Stimulated activated CD8-positive, alpha-beta memory T cell treated with anti-CD3 and anti-CD28 coated beads, Interleukin-4, amount 100 ng/mL, for 48 hours (primary cell): ENCODE measurements at regions not wholly inside any gene's neighbourhood (a gene's known extent, or its start where the extent isn't known, plus 50 kb on each side); places are given as distances from the start of the nearest gene placed in this dataset.

Experiments used
- DNase-seq: peaks from one replicate; pipeline ENCODE4 v3.0.0-alpha.2; 2020

GRCh38 chr2:220300806-220301205, 673.4 kb downstream of the SLC4A3 start:
- DNase-seq, result no peak

GRCh38 chr2:220302756-220303155, 675.3 kb downstream of the SLC4A3 start:
- no peak for DNase-seq

- DNase-seq, result no peak
Measured at GRCh38 chr2:220309215-220309614, 681.8 kb downstream of the SLC4A3 start.

- DNase-seq, result no peak
Measured at GRCh38 chr2:220310451-220310861, 683.0 kb downstream of the SLC4A3 start.

- no peak for DNase-seq
Measured at GRCh38 chr2:220315098-220315823, 687.8 kb downstream of the SLC4A3 start.

- DNase-seq, result no peak
Measured at GRCh38 chr2:220318037-220318436, 690.6 kb downstream of the SLC4A3 start.

GRCh38 chr2:220318508-220318907, 691.1 kb downstream of the SLC4A3 start:
- no peak for DNase-seq

- DNase-seq, result no peak
Measured at GRCh38 chr2:220320326-220320725, 692.9 kb downstream of the SLC4A3 start.

- no peak for DNase-seq
Measured at GRCh38 chr2:220332886-220333285, 705.5 kb downstream of the SLC4A3 start.

GRCh38 chr2:220334210-220334609, 706.8 kb downstream of the SLC4A3 start:
- DNase-seq, result no peak

GRCh38 chr2:220334871-220335590, 707.6 kb downstream of the SLC4A3 start:
- DNase-seq, result no peak

- no peak for DNase-seq
Measured at GRCh38 chr2:220335591-220335915, 708.1 kb downstream of the SLC4A3 start.

GRCh38 chr2:220336771-220337170, 709.3 kb downstream of the SLC4A3 start:
- no peak for DNase-seq

GRCh38 chr2:220337611-220338440, 710.4 kb downstream of the SLC4A3 start:
- no peak for DNase-seq

GRCh38 chr2:220341014-220341413, 713.6 kb downstream of the SLC4A3 start:
- DNase-seq, result no peak

- DNase-seq, result no peak
Measured at GRCh38 chr2:220346919-220347318, 719.5 kb downstream of the SLC4A3 start.

- DNase-seq, result no peak
Measured at GRCh38 chr2:220347626-220348025, 720.2 kb downstream of the SLC4A3 start.

- no peak for DNase-seq
Measured at GRCh38 chr2:220348206-220348605, 720.8 kb downstream of the SLC4A3 start.

GRCh38 chr2:220353897-220354296, 726.5 kb downstream of the SLC4A3 start:
- no peak for DNase-seq

- no peak for DNase-seq
Measured at GRCh38 chr2:220356076-220356475, 728.6 kb downstream of the SLC4A3 start.

- no peak for DNase-seq
Measured at GRCh38 chr2:220365023-220365422, 737.6 kb downstream of the SLC4A3 start.

GRCh38 chr2:220366765-220367164, 739.3 kb downstream of the SLC4A3 start:
- DNase-seq, result no peak

GRCh38 chr2:220370764-220371163, 743.3 kb downstream of the SLC4A3 start:
- DNase-seq, result no peak

GRCh38 chr2:220371211-220371610, 743.8 kb downstream of the SLC4A3 start:
- no peak for DNase-seq
